ENCODE measurements at regions not wholly inside any gene's neighbourhood (a gene's known extent, or its start where the extent isn't known, plus 50 kb on each side); places are given as distances from the start of the nearest gene placed in this dataset.

DNA sequence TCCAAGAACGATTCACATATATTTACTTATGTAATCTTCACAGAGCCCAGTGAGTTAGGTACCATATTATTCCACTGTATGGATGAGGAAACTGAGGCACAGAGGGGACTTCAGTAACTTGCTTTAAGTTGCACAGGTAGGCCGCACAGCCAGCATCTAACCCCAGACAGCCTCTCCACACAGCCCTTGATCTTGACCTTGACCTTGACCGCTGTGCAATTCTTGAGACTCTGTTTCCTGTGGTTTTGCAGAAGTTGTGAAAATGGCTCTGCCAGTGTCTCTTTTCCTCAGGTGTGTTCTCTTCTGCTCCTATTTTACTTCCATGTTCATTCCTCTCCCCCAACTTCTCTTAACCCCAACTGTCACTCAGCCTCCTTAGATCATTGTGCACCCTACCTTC lies 206.5 kb downstream of the SOX11 start:
- H3K4me1 ChIP-seq, result no peaks in the 10 kb centered on the region
- H3K27ac ChIP-seq, result no peak overlapping the region
- DNase-seq, result no peak
- TF ChIP-seq POLR2A (IDR thresholded peaks at IDR 0.05), result no peak
- TF ChIP-seq, protein P1, sequence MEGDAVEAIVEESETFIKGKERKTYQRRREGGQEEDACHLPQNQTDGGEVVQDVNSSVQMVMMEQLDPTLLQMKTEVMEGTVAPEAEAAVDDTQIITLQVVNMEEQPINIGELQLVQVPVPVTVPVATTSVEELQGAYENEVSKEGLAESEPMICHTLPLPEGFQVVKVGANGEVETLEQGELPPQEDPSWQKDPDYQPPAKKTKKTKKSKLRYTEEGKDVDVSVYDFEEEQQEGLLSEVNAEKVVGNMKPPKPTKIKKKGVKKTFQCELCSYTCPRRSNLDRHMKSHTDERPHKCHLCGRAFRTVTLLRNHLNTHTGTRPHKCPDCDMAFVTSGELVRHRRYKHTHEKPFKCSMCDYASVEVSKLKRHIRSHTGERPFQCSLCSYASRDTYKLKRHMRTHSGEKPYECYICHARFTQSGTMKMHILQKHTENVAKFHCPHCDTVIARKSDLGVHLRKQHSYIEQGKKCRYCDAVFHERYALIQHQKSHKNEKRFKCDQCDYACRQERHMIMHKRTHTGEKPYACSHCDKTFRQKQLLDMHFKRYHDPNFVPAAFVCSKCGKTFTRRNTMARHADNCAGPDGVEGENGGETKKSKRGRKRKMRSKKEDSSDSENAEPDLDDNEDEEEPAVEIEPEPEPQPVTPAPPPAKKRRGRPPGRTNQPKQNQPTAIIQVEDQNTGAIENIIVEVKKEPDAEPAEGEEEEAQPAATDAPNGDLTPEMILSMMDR (IDR thresholded peaks at IDR 0.05), result no peak
- H3K9me3 ChIP-seq, result no peaks in the 10 kb centered on the region
- no peak overlapping the region for H3K4me3 ChIP-seq
- H3K36me3 ChIP-seq, result no peaks in the 10 kb centered on the region
- no peaks in the 10 kb centered on the region for H3K27me3 ChIP-seq

DNA sequence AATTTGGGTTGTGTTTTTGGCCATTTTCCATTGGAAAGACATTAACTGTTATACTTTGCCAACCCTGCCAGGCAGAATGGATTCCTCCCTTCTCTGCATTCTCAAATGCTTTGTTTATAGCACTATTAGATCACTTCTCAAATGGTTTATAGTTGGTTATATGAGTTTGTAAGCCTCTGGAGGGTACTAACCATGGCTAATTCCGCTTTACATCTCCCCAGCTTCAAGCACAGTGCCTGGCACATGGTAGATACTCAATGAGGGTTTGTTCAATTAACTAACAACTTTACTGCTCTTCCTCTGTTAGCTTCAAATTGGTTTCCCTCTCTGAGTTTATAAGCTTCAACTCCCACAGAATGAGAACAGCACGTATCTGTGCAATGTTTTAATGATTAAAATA lies 213.5 kb downstream of the SOX11 start:
- Histone ChIP-seq H3K27ac (no peak overlapping the region), H3K4me3 (no peak overlapping the region), H3K9me3 (no peaks in the 10 kb centered on the region), H3K4me1 (no peaks in the 10 kb centered on the region), H3K27me3 (no peaks in the 10 kb centered on the region), H3K36me3 (no peaks in the 10 kb centered on the region)
- no peak for DNase-seq
- no peak for TF ChIP-seq POLR2A (IDR thresholded peaks at IDR 0.05)
- TF ChIP-seq, protein P1 (IDR thresholded peaks at IDR 0.05), result no peak

DNA sequence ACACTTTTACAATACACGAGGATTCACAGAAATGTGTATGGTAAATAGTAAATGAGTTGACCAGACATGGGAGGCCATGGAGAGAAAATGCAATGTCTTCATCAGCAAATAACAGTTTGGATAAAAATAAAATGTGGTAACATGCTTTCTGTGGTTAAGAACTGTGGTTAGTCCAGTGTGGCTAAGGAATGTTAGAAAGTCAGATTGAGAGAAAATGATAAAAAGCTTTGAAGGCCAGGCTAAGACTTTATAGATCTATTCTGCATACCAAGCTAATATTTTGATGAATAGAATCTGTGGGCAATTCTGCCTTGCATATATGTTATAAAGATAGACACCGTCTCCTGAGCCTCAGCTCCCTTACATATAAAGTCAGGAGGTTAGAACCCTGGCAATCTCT lies 215.9 kb downstream of the SOX11 start:
- no peaks in the 10 kb centered on the region for H3K9me3 ChIP-seq
- H3K4me3 ChIP-seq, result no peak overlapping the region
- TF ChIP-seq, protein P1 (IDR thresholded peaks at IDR 0.05), result no peak
- TF ChIP-seq POLR2A (IDR thresholded peaks at IDR 0.05), result no peak
- H3K27me3 ChIP-seq, result no peaks in the 10 kb centered on the region
- no peaks in the 10 kb centered on the region for H3K36me3 ChIP-seq
- DNase-seq, result no peak
- H3K4me1 ChIP-seq, result no peaks in the 10 kb centered on the region
- no peak overlapping the region for H3K27ac ChIP-seq

DNA sequence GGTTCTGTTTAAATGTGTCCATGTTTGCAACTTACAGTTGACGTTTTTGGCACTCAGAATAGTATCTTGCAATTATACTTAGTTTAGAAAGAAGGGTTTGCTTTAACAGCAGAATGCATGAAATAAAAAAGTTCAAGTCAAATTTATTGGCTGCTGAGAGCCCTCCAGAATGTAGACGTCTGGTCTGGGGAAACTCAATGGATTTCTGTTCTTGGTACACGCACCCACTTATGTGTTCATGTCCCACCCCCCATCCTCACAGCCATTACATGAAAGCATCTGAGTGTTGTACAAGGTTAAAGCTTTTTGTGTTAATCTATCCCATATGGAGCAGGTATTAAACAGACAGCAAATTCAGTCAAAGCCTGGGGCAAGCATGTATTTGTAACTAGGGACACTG lies 219.5 kb downstream of the SOX11 start:
- no peaks in the 10 kb centered on the region for H3K36me3 ChIP-seq
- H3K9me3 ChIP-seq, result no peaks in the 10 kb centered on the region
- H3K4me3 ChIP-seq, result no peak overlapping the region
- no peak overlapping the region for H3K27ac ChIP-seq
- no peak for DNase-seq
- TF ChIP-seq, protein P1 (IDR thresholded peaks at IDR 0.05), result no peak
- no peak for TF ChIP-seq POLR2A (IDR thresholded peaks at IDR 0.05)
- H3K4me1 ChIP-seq, result no peaks in the 10 kb centered on the region
- H3K27me3 ChIP-seq, result no peaks in the 10 kb centered on the region

DNA sequence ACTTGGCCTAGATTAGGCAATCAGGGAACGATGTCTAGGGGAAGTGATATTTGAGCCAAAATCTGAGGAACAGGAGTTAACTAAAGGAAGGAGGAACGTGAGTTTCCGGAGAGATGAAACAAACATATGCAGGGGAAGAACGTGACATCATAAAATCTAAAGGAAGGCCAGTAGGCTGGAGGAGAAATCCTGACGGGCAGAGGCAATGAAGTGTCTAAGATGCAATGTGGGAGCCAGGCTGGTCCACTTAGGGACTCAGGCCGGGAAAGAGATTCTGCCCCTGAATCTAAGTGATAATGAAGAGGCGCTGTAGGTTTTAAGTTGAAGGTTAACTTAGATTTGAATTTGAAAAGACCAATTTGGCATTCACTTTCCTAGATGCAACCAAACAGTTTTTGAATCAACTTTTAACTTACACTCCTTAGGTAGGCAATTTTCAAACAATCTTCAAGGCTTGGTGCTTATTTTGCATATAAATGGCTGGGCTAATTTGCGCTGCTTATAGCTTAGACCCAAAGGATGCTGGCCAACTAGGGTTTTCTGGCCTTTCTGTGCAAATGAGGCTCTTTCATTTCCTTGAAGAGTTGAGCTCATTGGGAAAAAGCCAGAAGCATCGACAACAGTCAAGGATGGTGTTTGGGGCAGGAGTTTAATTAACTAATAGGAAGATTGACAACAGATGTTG lies 221.7 kb downstream of the SOX11 start:
- Histone ChIP-seq H3K27ac (no peak overlapping the region), H3K9me3 (no peaks in the 10 kb centered on the region), H3K4me3 (no peak overlapping the region), H3K36me3 (no peaks in the 10 kb centered on the region), H3K27me3 (no peaks in the 10 kb centered on the region), H3K4me1 (no peaks in the 10 kb centered on the region)
- no peak for DNase-seq
- no peak for TF ChIP-seq POLR2A (IDR thresholded peaks at IDR 0.05)
- TF ChIP-seq, protein P1 (IDR thresholded peaks at IDR 0.05), result no peak

Measured in Peyer's patch (tissue), 4 donors.